CD14-positive monocyte (primary cell): ENCODE measurements at regions not wholly inside any gene's neighbourhood (a gene's known extent, or its start where the extent isn't known, plus 50 kb on each side); places are given as distances from the start of the nearest gene placed in this dataset.

Experiments used
- DNase-seq, 3 donors: peaks; one replicate each; pipeline ENCODE4 v3.0.0-alpha.2; 2011 to 2022
- H2AFZ ChIP-seq: 2 replicates; pipeline ENCODE4 v1.6.0; 2012; ENCODE audit warnings: mild to moderate bottlenecking, low read depth, low read length, inconsistent platforms; ENCODE audit not compliant: insufficient read depth, poor library complexity, severe bottlenecking
- H3K27ac ChIP-seq, 2 donors: 1 replicate in 1 of 2; 2 replicates in 1 of 2; pipeline ENCODE4 v1.5.1; 2012 to 2013; ENCODE audit warnings: low read length in 2 of 2, control low read depth in 1 of 2, inconsistent platforms in 1 of 2, low read depth in 1 of 2, mild to moderate bottlenecking in 1 of 2
- H3K27me3 ChIP-seq, 2 donors: one replicate each; pipeline versions ENCODE4 v1.6.0 to v1.6.1; 2011 to 2013; ENCODE audit warnings: low read length in 2 of 2; ENCODE audit not compliant: control insufficient read depth in 2 of 2, insufficient read depth in 2 of 2
- H3K36me3 ChIP-seq, 2 donors: replicated peaks in 1 of 2; 1 replicate in 1 of 2; 2 replicates in 1 of 2; pipeline versions ENCODE4 v1.5.1 to v1.6.1; 2012 to 2013; ENCODE audit warnings: low read length in 2 of 2, control low read depth in 1 of 2, inconsistent platforms in 1 of 2, mild to moderate bottlenecking in 1 of 2; ENCODE audit not compliant: insufficient read depth in 2 of 2, control insufficient read depth in 1 of 2
- H3K4me1 ChIP-seq, 2 donors: 1 replicate in 1 of 2; 2 replicates in 1 of 2; pipeline versions ENCODE4 v1.5.1 to v1.6.1; 2012 to 2013; ENCODE audit warnings: low read length in 2 of 2, control low read depth in 1 of 2, inconsistent platforms in 1 of 2, mild to moderate bottlenecking in 1 of 2, moderate library complexity in 1 of 2; ENCODE audit not compliant: insufficient read depth in 2 of 2, control insufficient read depth in 1 of 2
- H3K4me2 ChIP-seq: replicated peaks from 2 replicates; pipeline ENCODE3; 2012; ENCODE audit warnings: low read length, moderate library complexity, mild to moderate bottlenecking; ENCODE audit not compliant: poor library complexity, severe bottlenecking; ENCODE audit errors: extremely low read depth
- H3K4me3 ChIP-seq, 3 experiments: fragments of 200-600 bp in 1 of 3; sonication (generic) in 1 of 3; replicated peaks in 1 of 3; 1 replicate in 2 of 3; 2 replicates in 1 of 3; pipeline ENCODE4 v1.5.1; 2011 to 2013; ENCODE audit warnings: low read length in 3 of 3, mild to moderate bottlenecking in 3 of 3, control low read depth in 2 of 3, low read depth in 2 of 3, inconsistent platforms in 1 of 3, moderate library complexity in 1 of 3
- H3K79me2 ChIP-seq: 2 replicates; pipeline ENCODE4 v1.6.0; 2012; ENCODE audit warnings: mild to moderate bottlenecking, control low read depth, inconsistent platforms, low read length, moderate library complexity; ENCODE audit not compliant: insufficient read depth
- H3K9ac ChIP-seq: 2 replicates; pipeline ENCODE4 v1.6.0; 2017; ENCODE audit warnings: low read length, mild to moderate bottlenecking; ENCODE audit not compliant: insufficient read depth, poor library complexity, severe bottlenecking
- H3K9me3 ChIP-seq, 2 donors: replicated peaks in 1 of 2; 1 replicate in 1 of 2; 2 replicates in 1 of 2; pipeline versions ENCODE4 v1.5.1 to v1.6.1; 2012 to 2013; ENCODE audit warnings: low read length in 2 of 2, control low read depth in 1 of 2; ENCODE audit not compliant: control insufficient read depth in 1 of 2, insufficient read depth in 1 of 2
- H4K20me1 ChIP-seq: 2 replicates; pipeline ENCODE4 v1.6.0; 2012; ENCODE audit warnings: mild to moderate bottlenecking, low read length, control low read depth, moderate library complexity; ENCODE audit not compliant: insufficient read depth
- H3K27ac Mint-ChIP-seq, 7 donors: one replicate each; pipeline ENCODE4 v1.8.0; 2020; ENCODE audit warnings: mild to moderate bottlenecking in 7 of 7, mixed read lengths in 7 of 7, moderate library complexity in 6 of 7, inconsistent platforms in 2 of 7
- H3K27me3 Mint-ChIP-seq, 3 donors: one replicate each; pipeline ENCODE4 v1.8.0; 2021 to 2022; ENCODE audit warnings: low read depth in 3 of 3, mild to moderate bottlenecking in 3 of 3, mixed read lengths in 3 of 3, moderate library complexity in 3 of 3, inconsistent platforms in 1 of 3
- H3K36me3 Mint-ChIP-seq, 2 donors: one replicate each; pipeline ENCODE4 v1.8.0; 2020; ENCODE audit warnings: mixed read lengths in 2 of 2, inconsistent platforms in 1 of 2, mild to moderate bottlenecking in 1 of 2
- H3K4me1 Mint-ChIP-seq: one replicate; pipeline ENCODE4 v1.8.0; 2020; ENCODE audit warnings: mild to moderate bottlenecking, mixed read lengths
- H3K4me3 Mint-ChIP-seq, 2 donors: one replicate each; pipeline ENCODE4 v1.8.0; 2020; ENCODE audit warnings: mild to moderate bottlenecking in 2 of 2, mixed read lengths in 2 of 2, moderate library complexity in 1 of 2
- H3K9me3 Mint-ChIP-seq, 7 donors: one replicate each; pipeline ENCODE4 v1.8.0; 2020 to 2022; ENCODE audit warnings: mixed read lengths in 7 of 7, mild to moderate bottlenecking in 6 of 7, moderate library complexity in 6 of 7, inconsistent platforms in 2 of 7
- CTCF ChIP-seq: fragments of 200-600 bp; IDR thresholded peaks from one replicate; pipeline ENCODE4 v1.8.0; 2022; ENCODE audit warnings: antibody characterized with exemption, mild to moderate bottlenecking
- WGBS: methylation state at CpG from one replicate; pipeline ENCODE4 v1.1.5; 2013; ENCODE audit warnings: missing lambda C conversion rate; ENCODE audit not compliant: insufficient coverage; 5-methylcytosine and 5-hydroxymethylcytosine counted together
- intact Hi-C, 2 donors: fragments of 100-400 bp; cut with micrococcal nuclease; formaldehyde crosslinking; loops; one replicate each; pipeline versions ENCODE4 v1.15.0 to v1.15.1; 2023

GRCh38 chr5:82777106-82777505 lies 300.1 kb downstream of the TMEM167A start:
- H3K4me1 Mint-ChIP-seq, result no peaks in the 10 kb centered on the region
- H3K36me3 Mint-ChIP-seq, result no peaks in the 10 kb centered on the region
- no peaks in the 10 kb centered on the region for H4K20me1 ChIP-seq
- no peak overlapping the region for H3K4me2 ChIP-seq
- H3K9ac ChIP-seq, result no peak overlapping the region
- H3K4me3 Mint-ChIP-seq, result no peak overlapping the region
- no peak overlapping the region for H2AFZ ChIP-seq
- peaks cover 0 to 13% (median 10%) of the 10 kb centered on the region in 7 donors for H3K9me3 Mint-ChIP-seq
- no peaks in the 10 kb centered on the region for H3K27me3 ChIP-seq
- H3K4me1 ChIP-seq, result no peaks in the 10 kb centered on the region
- no peak overlapping the region for H3K27ac Mint-ChIP-seq
- intact Hi-C loops, result no loop called here
- H3K27ac ChIP-seq, result no peak overlapping the region
- no peak overlapping the region for H3K4me3 ChIP-seq
- no peak for DNase-seq
- peaks cover 0 to 3% (median 0%) of the 10 kb centered on the region in 3 donors for H3K27me3 Mint-ChIP-seq
- no CpG with 5 or more reads among the region's 2 CpGs for WGBS
- H3K9me3 ChIP-seq, result peaks cover 0 to 3% of the 10 kb centered on the region in 2 donors
- no peaks in the 10 kb centered on the region for H3K79me2 ChIP-seq
- no peaks in the 10 kb centered on the region for H3K36me3 ChIP-seq
- no peak for TF ChIP-seq CTCF

DNA sequence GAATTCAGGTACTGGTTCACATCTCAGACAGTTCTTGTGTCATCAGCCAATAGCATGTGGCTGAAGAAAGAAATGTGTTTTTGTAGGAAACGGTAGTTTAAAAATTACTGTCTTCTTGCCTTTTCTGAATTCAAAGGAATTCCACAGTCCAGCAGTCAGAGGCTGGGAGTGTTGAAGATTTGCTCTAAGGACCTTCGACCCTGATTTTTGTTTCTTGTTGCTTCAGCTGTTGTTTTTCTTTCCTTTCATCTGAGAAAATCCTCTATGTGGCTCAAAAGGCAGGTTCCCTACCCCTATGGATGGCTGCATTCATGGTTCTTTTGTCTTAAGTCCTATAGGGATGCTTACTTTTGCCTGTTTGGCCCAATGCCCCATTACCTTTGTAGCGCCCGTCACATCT lies 304.9 kb downstream of the TMEM167A start:
- H3K4me1 ChIP-seq, result no peaks in the 10 kb centered on the region
- no peaks in the 10 kb centered on the region for H3K4me1 Mint-ChIP-seq
- H3K27ac ChIP-seq, result no peak overlapping the region
- no peak overlapping the region for H3K4me3 Mint-ChIP-seq
- H3K27me3 Mint-ChIP-seq, result peaks cover 0 to 4% (median 3%) of the 10 kb centered on the region in 3 donors
- no peaks in the 10 kb centered on the region for H3K79me2 ChIP-seq
- H3K9me3 Mint-ChIP-seq, result peaks cover 15 to 34% (median 22%) of the 10 kb centered on the region in 7 donors
- no peaks in the 10 kb centered on the region for H3K27me3 ChIP-seq
- no peak for TF ChIP-seq CTCF
- peaks cover 0 to 3% of the 10 kb centered on the region in 2 donors for H3K9me3 ChIP-seq
- 100% methylated on average over 3 of the region's 4 CpGs for WGBS
- H4K20me1 ChIP-seq, result no peaks in the 10 kb centered on the region
- no peak overlapping the region for H3K27ac Mint-ChIP-seq
- no peak overlapping the region for H3K4me3 ChIP-seq
- H3K4me2 ChIP-seq, result no peak overlapping the region
- intact Hi-C loops, result no loop called here
- no peak overlapping the region for H3K9ac ChIP-seq
- no peaks in the 10 kb centered on the region for H3K36me3 ChIP-seq
- DNase-seq, result no peak
- H2AFZ ChIP-seq, result no peak overlapping the region
- no peaks in the 10 kb centered on the region for H3K36me3 Mint-ChIP-seq
